Inflammatory macrophage (primary cell): ENCODE measurements at regions not wholly inside any gene's neighbourhood (a gene's known extent, or its start where the extent isn't known, plus 50 kb on each side); places are given as distances from the start of the nearest gene placed in this dataset.

Experiments
- DNase-seq, 2 donors: peaks; one replicate each; pipeline ENCODE4 v3.0.0-alpha.2; 2020 to 2022

GRCh38 chr13:50360637-50361036 lies 345.4 kb downstream of the KCNRG start:
- DNase-seq, result no peak

DNA sequence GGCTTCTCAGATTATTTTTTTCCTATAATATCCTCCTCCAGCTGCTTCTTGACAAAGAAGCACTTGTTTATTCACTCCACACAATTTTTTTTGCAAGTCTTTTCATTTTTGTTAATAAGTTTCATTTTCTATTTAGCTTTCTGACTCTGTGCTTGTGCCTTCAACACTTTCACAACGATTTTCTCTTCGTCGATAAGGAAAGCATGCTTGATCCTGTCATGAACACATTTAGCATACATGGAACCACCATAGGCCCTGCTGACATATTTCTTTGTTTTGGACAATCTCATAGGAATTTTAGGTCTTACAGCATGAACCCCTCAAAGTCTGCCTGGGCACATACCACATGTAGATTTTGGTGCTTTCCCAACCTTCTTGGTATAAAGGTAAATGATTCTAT lies 346.0 kb downstream of the KCNRG start:
- DNase-seq, result no peak

GRCh38 chr13:50365408-50366391 lies 350.5 kb downstream of the KCNRG start:
- DNase-seq, result no peak

GRCh38 chr13:50366488-50367174 lies 351.4 kb downstream of the KCNRG start:
- DNase-seq, result peak; percentile 13 to 24

- DNase-seq, result no peak
These were observed 354.4 kb downstream of the KCNRG start for GRCh38 chr13:50369646-50370045.

DNA sequence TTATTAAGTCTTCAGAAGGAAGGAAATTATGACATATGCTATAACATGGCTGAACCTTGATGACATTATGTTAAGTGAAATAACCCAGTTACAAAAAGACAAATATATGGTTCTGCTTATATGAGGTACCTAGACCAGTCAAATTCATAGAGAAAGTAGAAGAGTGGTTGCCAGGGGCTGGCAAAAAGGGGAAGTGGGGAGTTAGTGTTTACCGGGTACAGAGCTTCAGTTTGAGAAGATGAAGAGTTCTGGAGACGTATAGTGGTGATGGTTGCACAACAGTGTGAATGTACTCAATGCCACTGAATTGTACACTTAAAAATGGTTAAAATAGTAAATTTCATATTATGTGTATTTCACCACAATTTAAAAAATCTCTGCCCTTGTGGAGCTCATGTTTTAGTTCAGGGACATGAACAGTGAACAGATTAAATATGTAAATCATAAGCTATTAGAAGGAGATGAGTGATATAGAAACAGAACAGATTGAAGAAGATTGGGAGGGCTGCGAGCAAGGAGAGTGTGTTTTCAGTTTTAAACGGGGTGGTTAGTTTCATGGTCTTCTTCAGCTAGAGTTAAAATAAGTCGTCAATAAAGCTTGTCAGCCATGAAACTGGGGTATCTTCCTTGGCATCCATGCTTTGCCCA lies 355.2 kb downstream of the KCNRG start:
- peak in 1 of 2 donors; percentile 43 for DNase-seq

DNA sequence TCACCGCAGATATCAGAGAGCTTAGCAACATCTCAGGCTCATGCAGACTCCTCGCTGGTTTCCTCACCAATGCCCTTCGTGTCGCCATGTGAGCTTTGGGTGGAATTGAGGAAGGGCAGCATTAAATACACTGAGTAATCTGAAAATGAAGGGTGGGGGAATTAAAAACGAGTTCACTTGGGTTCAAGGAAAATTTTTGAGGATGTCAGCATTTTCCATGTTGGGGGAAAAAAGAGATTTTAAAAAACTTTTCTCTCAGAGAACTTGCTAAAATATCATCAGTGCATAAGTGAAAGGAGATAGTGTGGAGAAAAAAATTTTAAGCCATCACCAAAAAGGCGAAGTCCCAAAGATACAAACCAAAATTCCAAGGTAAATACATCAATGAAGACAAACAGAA lies 359.3 kb downstream of the KCNRG start:
- no peak for DNase-seq

GRCh38 chr13:50375792-50376191 lies 360.5 kb downstream of the KCNRG start:
- no peak for DNase-seq

DNA sequence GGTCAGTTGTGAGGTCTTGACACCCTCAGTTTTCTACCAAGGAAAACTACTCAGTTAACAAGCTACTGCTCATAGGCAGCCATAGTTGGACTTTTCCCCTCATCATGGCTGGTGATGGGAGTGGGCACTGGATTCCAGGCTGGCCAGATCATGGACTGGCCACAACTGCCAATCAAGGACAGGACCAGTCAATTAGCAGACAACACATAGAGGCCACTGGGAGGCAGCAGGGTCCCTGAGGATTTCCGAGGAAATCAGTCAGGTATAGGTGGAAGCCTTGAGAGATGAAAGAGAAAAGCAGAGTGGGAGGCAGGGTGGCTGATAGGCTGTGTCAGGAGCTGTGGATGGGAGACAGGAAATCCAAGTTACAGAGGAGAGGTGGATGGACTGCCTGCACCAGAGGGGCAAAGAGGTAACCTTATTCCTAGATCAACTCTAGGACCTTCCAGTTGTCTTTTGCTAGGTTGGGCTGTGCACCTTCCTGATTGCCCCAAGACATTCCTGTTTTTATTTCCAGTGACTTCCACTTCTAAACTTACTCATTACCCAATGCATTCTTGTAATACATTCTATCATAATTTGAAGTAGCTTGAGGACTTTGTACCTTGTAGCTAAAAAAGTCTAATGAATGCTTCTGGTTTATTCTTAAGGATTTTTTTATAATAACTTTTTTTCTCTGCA lies 361.8 kb downstream of the KCNRG start:
- DNase-seq, result no peak

GRCh38 chr13:50377726-50378270 lies 362.6 kb downstream of the KCNRG start:
- no peak for DNase-seq

- DNase-seq, result no peak
These were observed 363.3 kb downstream of the KCNRG start for GRCh38 chr13:50378509-50379044.

GRCh38 chr13:50379584-50379983 lies 364.3 kb downstream of the KCNRG start:
- DNase-seq, result no peak

GRCh38 chr13:50380905-50381304 lies 365.7 kb downstream of the KCNRG start:
- DNase-seq, result no peak

- no peak for DNase-seq
These were observed 367.3 kb downstream of the KCNRG start for GRCh38 chr13:50382511-50382910.

DNA sequence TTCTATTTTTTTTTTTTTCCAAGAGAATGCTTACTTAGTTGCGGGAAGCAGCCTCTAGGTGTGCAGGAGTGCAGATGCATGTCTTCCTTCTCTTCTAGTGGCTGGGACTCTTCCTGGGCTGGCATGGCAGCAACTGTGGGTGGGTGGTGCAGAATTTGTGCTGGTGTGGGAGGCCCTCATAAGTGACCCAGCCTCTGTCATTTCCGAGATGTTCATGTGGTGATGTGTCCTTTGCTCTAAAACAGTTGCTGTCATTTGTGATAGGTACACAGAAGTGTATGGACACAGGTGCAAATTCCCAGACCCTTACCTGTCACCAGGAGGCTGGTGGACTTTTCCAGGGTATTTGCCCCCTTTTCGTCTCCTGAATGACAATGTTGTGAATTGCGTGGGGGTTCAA lies 367.7 kb downstream of the KCNRG start:
- DNase-seq, result no peak

DNA sequence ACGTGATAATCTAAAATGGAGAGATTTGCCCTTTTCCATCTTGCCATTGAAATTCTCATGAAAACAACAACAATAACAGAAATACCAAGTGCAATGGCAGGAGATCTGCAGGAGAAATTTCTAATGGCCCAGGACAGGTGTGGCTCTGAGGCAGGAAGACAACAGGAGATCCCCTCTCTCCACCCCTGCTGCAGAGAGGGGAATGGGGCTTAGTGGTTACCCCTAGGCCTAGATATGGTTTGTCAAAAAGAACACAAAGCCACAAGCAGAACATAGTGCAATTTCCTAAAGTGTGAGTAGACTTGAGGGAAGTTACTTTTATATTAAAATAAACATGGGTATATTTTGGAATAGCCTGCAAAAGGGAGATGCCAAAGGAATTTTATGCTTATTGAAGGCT lies 369.5 kb downstream of the KCNRG start:
- DNase-seq, result no peak

- DNase-seq, result no peak
These were observed 371.4 kb downstream of the KCNRG start for GRCh38 chr13:50386541-50387050.

DNA sequence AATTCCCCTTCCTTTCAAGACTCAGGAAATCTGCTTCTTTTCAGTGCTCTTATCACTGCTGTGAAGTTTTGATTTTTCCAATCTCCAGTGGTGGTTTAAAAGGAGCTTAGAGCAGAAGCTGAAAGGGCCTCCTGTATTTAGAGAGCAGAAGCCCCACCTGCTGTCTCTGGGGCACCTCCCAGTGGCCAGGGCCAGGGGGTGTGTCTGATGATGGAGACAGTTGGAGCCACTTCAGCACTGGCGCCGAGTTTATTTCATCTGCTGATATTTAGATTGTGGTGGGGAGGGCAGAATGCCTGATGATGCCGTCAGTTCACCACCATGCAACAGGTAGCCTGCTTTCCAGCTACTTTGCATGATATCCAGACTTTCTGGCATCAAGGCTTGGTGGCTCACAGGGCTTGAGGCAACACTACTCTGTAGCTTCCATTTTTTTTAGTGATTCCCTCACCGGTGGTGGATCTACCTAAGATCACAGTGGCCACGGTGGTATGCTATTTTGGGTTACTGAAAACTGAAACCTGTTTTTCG lies 371.9 kb downstream of the KCNRG start:
- peak; percentile 6 to 13 for DNase-seq

DNA sequence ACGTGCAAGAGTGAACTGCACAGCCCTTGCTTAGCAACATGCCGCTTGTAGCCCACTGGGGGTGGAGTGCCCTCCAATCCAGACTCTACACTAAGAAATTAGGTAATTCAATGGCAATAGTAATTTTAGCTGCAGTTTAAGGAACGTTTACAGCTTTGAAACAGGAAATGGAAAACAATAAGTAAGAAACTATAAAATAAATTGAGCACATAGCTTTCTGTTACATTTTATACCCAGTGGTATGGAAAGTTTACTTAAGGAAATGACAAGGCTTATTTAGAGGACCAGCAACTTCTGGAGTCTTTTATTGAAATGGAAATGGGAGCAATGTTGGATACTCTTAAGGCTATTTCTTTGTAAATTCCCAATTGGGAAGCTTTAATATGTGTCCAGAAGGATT lies 373.2 kb downstream of the KCNRG start:
- DNase-seq, result no peak

- DNase-seq, result no peak
These were observed 374.5 kb downstream of the KCNRG start for GRCh38 chr13:50389726-50390125.

GRCh38 chr13:50390503-50391248 lies 375.4 kb downstream of the KCNRG start:
- DNase-seq, result no peak
